ENCODE measurements at regions not wholly inside any gene's neighbourhood (a gene's known extent, or its start where the extent isn't known, plus 50 kb on each side); places are given as distances from the start of the nearest gene placed in this dataset.
"Not testable (repeated sequence)": the region's sequence is repeated elsewhere in the genome, so short reads cannot be mapped to it uniquely, and the experiment has no call there.

GRCh38 chr1:30465096-30465495 lies 258.3 kb downstream of the MATN1 start:
- Mint-ChIP-seq H3K4me1 (ENCODE audit: low read depth) (no peaks in the 10 kb centered on the region), H3K4me3 (no peak overlapping the region), H3K27me3 (ENCODE audit: low read depth) (peaks cover 9% of the 10 kb centered on the region), H3K9me3 (no peaks in the 10 kb centered on the region), H3K36me3 (ENCODE audit: insufficient read depth) (no peaks in the 10 kb centered on the region)
- ATAC-seq (no peak), DNase-seq (no peak)

DNA sequence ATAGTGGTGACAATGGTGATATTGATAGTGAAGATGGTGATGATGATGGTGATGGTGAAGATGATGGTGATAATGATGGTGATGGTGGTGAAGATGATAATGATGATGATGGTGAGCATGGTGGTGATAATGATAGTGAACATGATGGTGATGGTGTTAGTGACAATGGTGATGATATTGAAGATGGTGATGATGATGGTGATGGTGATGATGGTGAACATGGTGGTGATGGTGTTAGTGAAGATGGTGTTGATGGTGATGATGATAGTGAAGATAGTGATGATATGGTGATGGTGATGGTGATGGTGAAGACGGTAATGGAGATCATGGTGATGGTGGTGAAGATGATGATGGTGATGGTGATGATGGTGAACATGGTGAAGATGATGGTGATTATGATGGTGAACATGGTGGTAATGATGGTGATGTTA lies 259.2 kb downstream of the MATN1 start:
- ATAC-seq (no peak), DNase-seq (no peak)
- peaks cover 16% of the 10 kb centered on the region for H3K27me3 Mint-ChIP-seq (ENCODE audit: low read depth)
- no peaks in the 10 kb centered on the region for H3K36me3 Mint-ChIP-seq (ENCODE audit: insufficient read depth)
- no peaks in the 10 kb centered on the region for H3K4me1 Mint-ChIP-seq (ENCODE audit: low read depth)
- no peak overlapping the region for H3K4me3 Mint-ChIP-seq
- no peaks in the 10 kb centered on the region for H3K9me3 Mint-ChIP-seq

- H3K4me3 Mint-ChIP-seq: no peak overlapping the region
- no peaks in the 10 kb centered on the region for H3K36me3 Mint-ChIP-seq (ENCODE audit: insufficient read depth)
- H3K9me3 Mint-ChIP-seq: no peaks in the 10 kb centered on the region
- no peaks in the 10 kb centered on the region for H3K4me1 Mint-ChIP-seq (ENCODE audit: low read depth)
- peaks cover 17% of the 10 kb centered on the region for H3K27me3 Mint-ChIP-seq (ENCODE audit: low read depth)
- DNase-seq: no peak
- ATAC-seq: no peak
Measured at GRCh38 chr1:30462826-30463425, 260.5 kb downstream of the MATN1 start.

GRCh38 chr1:30462166-30462565 lies 261.2 kb downstream of the MATN1 start:
- Mint-ChIP-seq H3K4me1 (ENCODE audit: low read depth) (no peaks in the 10 kb centered on the region), H3K9me3 (no peaks in the 10 kb centered on the region), H3K4me3 (no peak overlapping the region), H3K36me3 (ENCODE audit: insufficient read depth) (no peaks in the 10 kb centered on the region), H3K27me3 (ENCODE audit: low read depth) (peaks cover 19% of the 10 kb centered on the region)
- DNase-seq: no peak
- no peak for ATAC-seq

- DNase-seq (no peak), ATAC-seq (no peak)
- Mint-ChIP-seq H3K27me3 (ENCODE audit: low read depth) (peaks cover 22% of the 10 kb centered on the region), H3K4me1 (ENCODE audit: low read depth) (no peaks in the 10 kb centered on the region), H3K9me3 (no peaks in the 10 kb centered on the region), H3K36me3 (ENCODE audit: insufficient read depth) (no peaks in the 10 kb centered on the region), H3K4me3 (no peak overlapping the region)
Measured at GRCh38 chr1:30461640-30462039, 261.7 kb downstream of the MATN1 start.

- Mint-ChIP-seq H3K4me3 (no peak overlapping the region), H3K27me3 (ENCODE audit: low read depth) (peaks cover 25% of the 10 kb centered on the region), H3K9me3 (no peaks in the 10 kb centered on the region), H3K4me1 (ENCODE audit: low read depth) (no peaks in the 10 kb centered on the region), H3K36me3 (ENCODE audit: insufficient read depth) (no peaks in the 10 kb centered on the region)
- ATAC-seq (no peak), DNase-seq (no peak)
Measured at GRCh38 chr1:30460661-30461060, 262.7 kb downstream of the MATN1 start.

DNA sequence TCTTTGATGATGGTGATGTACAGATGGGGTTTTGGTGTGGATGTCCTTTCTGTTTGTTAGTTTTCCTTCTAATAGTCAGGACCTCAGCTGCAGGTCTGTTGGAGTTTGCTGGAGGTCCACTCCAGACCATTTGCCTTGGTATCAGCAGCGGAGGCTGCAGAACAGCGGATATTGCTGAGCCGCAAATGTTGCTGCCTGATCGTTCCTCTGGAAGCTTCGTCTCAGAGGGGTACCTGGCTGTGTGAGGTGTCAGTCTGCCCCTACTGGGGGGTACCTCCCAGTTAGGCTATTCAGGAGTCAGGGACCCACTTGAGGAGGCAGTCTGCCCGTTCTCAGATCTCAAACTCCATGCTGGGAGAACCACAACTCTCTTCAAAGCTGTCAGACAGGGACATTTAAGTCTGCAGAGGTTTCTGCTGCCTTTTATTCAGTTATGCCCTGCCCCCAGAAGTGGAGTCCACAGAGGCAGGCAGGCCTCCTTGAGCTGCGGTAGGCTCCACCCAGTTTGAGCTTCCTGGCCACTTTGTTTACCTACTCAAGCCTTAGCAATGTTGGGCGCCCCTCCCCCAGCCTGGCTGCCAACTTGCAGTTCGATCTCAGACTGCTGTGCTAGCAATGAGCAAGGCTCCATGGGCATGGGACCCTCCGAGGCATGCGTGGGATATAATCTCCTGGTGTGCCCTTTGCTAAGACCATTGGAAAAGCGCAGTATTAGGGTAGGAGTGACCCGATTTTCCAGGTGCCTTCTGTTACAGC lies 264.5 kb downstream of the MATN1 start:
- not testable (repeated sequence) for H3K36me3 Mint-ChIP-seq (ENCODE audit: insufficient read depth); H3K4me3 Mint-ChIP-seq; H3K9me3 Mint-ChIP-seq; ATAC-seq; H3K4me1 Mint-ChIP-seq (ENCODE audit: low read depth); DNase-seq
- peaks cover 25% of the 10 kb centered on the region for H3K27me3 Mint-ChIP-seq (ENCODE audit: low read depth)

DNA sequence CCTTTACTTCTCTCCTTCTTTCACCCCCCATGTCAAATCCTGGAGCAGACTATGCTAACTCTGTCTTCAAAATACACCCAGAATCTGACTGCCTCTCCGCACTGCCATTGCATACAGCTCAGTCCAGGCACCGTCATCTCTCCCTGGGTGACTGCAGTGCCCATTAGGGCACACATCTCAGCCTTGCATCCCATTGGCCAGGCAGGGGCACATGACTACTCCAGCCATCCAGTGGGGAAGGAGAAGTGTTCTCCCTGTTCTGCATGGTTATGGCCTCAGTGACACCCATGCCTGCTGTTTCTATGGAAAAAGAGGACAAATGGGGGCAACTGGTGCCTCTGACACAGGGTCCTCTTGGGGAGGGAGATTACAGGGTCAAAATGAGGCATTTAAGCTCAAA lies 270.5 kb downstream of the MATN1 start:
- H3K4me3 Mint-ChIP-seq: no peak overlapping the region
- no peaks in the 10 kb centered on the region for H3K4me1 Mint-ChIP-seq (ENCODE audit: low read depth)
- DNase-seq (no peak), ATAC-seq (no peak)
- H3K9me3 Mint-ChIP-seq: no peaks in the 10 kb centered on the region
- no peaks in the 10 kb centered on the region for H3K36me3 Mint-ChIP-seq (ENCODE audit: insufficient read depth)
- peaks cover 7% of the 10 kb centered on the region for H3K27me3 Mint-ChIP-seq (ENCODE audit: low read depth)

DNA sequence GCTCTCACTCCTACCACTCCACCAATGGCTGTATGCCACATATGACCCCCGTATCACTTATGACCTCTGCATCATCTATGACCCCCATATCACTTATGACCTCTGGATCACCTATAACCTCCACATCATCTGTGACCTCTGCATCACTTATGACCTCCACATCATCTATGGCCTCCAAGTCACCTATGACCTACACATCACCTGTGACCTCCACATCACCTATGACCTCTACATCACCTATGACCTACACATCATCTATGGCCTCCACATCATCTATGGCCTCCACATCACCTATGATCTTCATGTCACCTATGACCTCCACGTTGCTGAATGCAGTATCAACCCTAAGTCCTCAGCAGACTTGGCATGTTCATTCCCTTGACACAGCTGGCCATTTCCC lies 271.2 kb downstream of the MATN1 start:
- Mint-ChIP-seq H3K27me3 (ENCODE audit: low read depth) (peaks cover 7% of the 10 kb centered on the region), H3K9me3 (no peaks in the 10 kb centered on the region), H3K4me1 (ENCODE audit: low read depth) (no peaks in the 10 kb centered on the region), H3K4me3 (no peak overlapping the region), H3K36me3 (ENCODE audit: insufficient read depth) (no peaks in the 10 kb centered on the region)
- no peak for ATAC-seq
- no peak for DNase-seq

DNA sequence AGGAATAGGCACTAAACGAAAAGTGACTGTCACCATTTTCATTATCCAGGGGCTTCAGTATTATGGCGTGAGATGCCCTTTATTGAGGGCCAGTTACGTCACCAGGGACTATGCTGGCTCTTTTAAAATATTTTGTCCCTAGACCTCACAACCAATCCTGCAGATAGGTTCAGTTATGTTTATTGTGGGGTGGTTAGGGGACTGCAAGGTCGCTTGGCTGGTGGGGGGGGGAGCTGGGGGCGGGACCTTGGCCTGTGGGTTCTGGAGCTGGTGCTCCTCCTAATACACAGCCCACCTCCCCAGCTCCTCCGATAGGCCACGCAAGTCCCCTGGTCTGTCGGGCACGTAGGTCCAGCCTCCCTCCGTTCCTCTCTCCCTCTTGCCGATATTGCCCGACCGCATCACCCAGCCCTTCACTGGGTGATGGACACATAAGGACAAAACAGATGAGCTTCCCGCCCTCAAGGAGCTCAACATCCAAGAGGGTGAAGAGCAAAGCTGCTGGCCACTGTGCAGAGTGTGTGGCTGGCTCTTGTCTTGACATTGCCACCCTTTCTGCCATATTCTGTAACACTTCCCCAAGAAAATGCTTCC lies 271.8 kb downstream of the MATN1 start:
- Mint-ChIP-seq H3K36me3 (ENCODE audit: insufficient read depth) (no peaks in the 10 kb centered on the region), H3K4me1 (ENCODE audit: low read depth) (no peaks in the 10 kb centered on the region), H3K9me3 (no peaks in the 10 kb centered on the region), H3K27me3 (ENCODE audit: low read depth) (peaks cover 5% of the 10 kb centered on the region), H3K4me3 (no peak overlapping the region)
- DNase-seq (no peak), ATAC-seq (no peak)

DNA sequence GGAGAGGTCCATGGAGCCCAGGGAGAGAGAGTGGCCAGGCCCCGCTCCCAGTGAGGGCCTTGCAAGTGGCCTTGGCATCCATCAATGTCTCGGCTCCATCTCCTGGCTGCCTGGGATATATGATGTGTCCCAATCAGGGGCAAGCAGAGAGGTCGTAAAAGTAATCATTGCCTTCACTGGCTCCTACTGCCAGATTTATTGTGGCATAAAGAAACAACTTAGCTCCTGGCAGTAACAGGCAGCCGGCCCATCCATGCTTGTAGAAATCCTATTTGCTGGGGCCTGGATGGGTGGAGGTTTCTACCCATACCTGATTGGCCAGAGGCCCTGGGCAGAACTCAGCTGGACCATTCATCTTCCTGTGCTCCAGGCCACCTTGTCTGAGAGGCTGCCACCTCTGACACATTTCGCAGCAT lies 272.6 kb downstream of the MATN1 start:
- ATAC-seq (no peak), DNase-seq (no peak)
- H3K4me3 Mint-ChIP-seq: no peak overlapping the region
- H3K9me3 Mint-ChIP-seq: no peaks in the 10 kb centered on the region
- no peaks in the 10 kb centered on the region for H3K4me1 Mint-ChIP-seq (ENCODE audit: low read depth)
- peaks cover 3% of the 10 kb centered on the region for H3K27me3 Mint-ChIP-seq (ENCODE audit: low read depth)
- no peaks in the 10 kb centered on the region for H3K36me3 Mint-ChIP-seq (ENCODE audit: insufficient read depth)

DNA sequence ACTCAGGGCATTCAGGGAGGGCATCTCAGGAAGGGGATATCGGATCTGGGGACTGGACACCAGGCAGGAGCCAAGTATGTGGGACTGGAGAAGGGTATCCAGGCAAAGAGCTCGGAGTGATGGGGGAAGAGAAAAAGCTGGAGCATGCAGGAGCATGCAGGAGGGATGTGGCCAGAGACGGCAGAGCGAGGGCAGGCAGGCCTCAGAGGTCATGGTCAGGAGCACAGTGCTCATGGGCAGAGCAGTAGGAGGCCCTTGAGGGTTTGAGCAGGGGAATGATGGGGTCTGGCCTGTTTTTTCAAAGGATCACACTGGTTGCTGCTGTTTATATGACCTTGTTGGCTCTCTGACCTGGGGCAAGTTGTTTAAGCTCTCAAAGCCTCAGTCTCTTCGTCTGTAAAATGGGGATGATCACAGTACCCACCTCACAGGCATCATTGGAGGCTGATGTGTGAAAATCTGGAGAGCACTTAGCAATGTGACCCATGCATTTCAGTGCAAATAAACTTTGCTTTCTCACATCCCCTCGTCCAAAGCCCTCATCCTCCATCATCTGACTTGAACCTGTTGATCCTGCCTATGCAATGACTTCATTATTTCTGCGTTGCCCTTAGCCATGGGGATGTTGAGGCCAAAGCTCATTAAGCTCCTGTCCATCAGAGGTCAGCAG lies 273.1 kb downstream of the MATN1 start:
- H3K9me3 Mint-ChIP-seq: no peaks in the 10 kb centered on the region
- ATAC-seq (no peak), DNase-seq (no peak)
- peaks cover 3% of the 10 kb centered on the region for H3K27me3 Mint-ChIP-seq (ENCODE audit: low read depth)
- no peak overlapping the region for H3K4me3 Mint-ChIP-seq
- H3K36me3 Mint-ChIP-seq (ENCODE audit: insufficient read depth): no peaks in the 10 kb centered on the region
- H3K4me1 Mint-ChIP-seq (ENCODE audit: low read depth): no peaks in the 10 kb centered on the region

GRCh38 chr1:30449428-30450147 lies 273.8 kb downstream of the MATN1 start:
- Mint-ChIP-seq H3K27me3 (ENCODE audit: low read depth) (peaks cover 3% of the 10 kb centered on the region), H3K36me3 (ENCODE audit: insufficient read depth) (no peaks in the 10 kb centered on the region), H3K4me3 (no peak overlapping the region), H3K4me1 (ENCODE audit: low read depth) (no peaks in the 10 kb centered on the region), H3K9me3 (no peaks in the 10 kb centered on the region)
- ATAC-seq: no peak
- DNase-seq: no peak

- DNase-seq: no peak
- no peak for ATAC-seq
- Mint-ChIP-seq H3K27me3 (ENCODE audit: low read depth) (peaks cover 3% of the 10 kb centered on the region), H3K4me3 (no peak overlapping the region), H3K9me3 (no peaks in the 10 kb centered on the region), H3K36me3 (ENCODE audit: insufficient read depth) (no peaks in the 10 kb centered on the region), H3K4me1 (ENCODE audit: low read depth) (no peaks in the 10 kb centered on the region)
Measured at GRCh38 chr1:30449003-30449402, 274.4 kb downstream of the MATN1 start.

Measured in activated T-cell treated with anti-CD3 and anti-CD28 coated beads, Interleukin-2, amount 50 U/mL, for 4 hours (primary cell).